Natural killer cell (primary cell): ENCODE measurements at regions not wholly inside any gene's neighbourhood (a gene's known extent, or its start where the extent isn't known, plus 50 kb on each side); places are given as distances from the start of the nearest gene placed in this dataset.

ENCODE experiments used
- ATAC-seq, 3 donors: fragments of 150-1000 bp in 2 of 3; fragments of 200-7000 bp in 1 of 3; cut with Tn5 transposase; 1 replicate in 1 of 3; 2 replicates in 2 of 3; pipeline ENCODE4 v1.10.0; 2021; ENCODE audit warnings: mild to moderate bottlenecking in 2 of 3, moderate library complexity in 2 of 3
- DNase-seq, 2 donors: peaks; one replicate each; pipeline versions ENCODE4 v3.0.0 to v3.0.0-alpha.2; 2013 to 2021; ENCODE audit warnings: mixed read lengths in 1 of 2
- H3K27ac ChIP-seq: one replicate; pipeline ENCODE4 v1.5.1; 2013; ENCODE audit warnings: mild to moderate bottlenecking, low read length
- H3K27me3 ChIP-seq: one replicate; pipeline ENCODE4 v1.6.1; 2013; ENCODE audit warnings: low read length; ENCODE audit not compliant: control insufficient read depth, insufficient read depth
- H3K36me3 ChIP-seq: one replicate; pipeline ENCODE4 v1.6.1; 2013; ENCODE audit warnings: low read length; ENCODE audit not compliant: control insufficient read depth, insufficient read depth
- H3K4me1 ChIP-seq: one replicate; pipeline ENCODE4 v1.6.1; 2013; ENCODE audit warnings: low read length; ENCODE audit not compliant: control insufficient read depth, insufficient read depth
- H3K4me3 ChIP-seq: one replicate; pipeline ENCODE4 v1.5.1; 2013; ENCODE audit warnings: low read length
- H3K9me3 ChIP-seq: one replicate; pipeline ENCODE4 v1.6.1; 2013; ENCODE audit warnings: low read length; ENCODE audit not compliant: control insufficient read depth, insufficient read depth
- H3K27ac Mint-ChIP-seq, 2 donors: one replicate each; pipeline ENCODE4 v1.8.0; 2022; ENCODE audit warnings: mild to moderate bottlenecking in 2 of 2, mixed read lengths in 2 of 2, moderate library complexity in 1 of 2
- H3K27me3 Mint-ChIP-seq, 2 donors: one replicate each; pipeline ENCODE4 v1.8.0; 2022; ENCODE audit warnings: low read depth in 2 of 2, mixed read lengths in 2 of 2
- H3K36me3 Mint-ChIP-seq: one replicate; pipeline ENCODE4 v1.8.0; 2022; ENCODE audit warnings: mixed read lengths
- H3K4me1 Mint-ChIP-seq, 2 donors: one replicate each; pipeline ENCODE4 v1.8.0; 2022; ENCODE audit warnings: mixed read lengths in 2 of 2
- H3K4me3 Mint-ChIP-seq: one replicate; pipeline ENCODE4 v1.8.0; 2022; ENCODE audit warnings: mild to moderate bottlenecking, moderate library complexity, mixed read lengths
- H3K9me3 Mint-ChIP-seq, 2 donors: one replicate each; pipeline ENCODE4 v1.8.0; 2022; ENCODE audit warnings: mixed read lengths in 2 of 2
- CTCF ChIP-seq: fragments of 200-600 bp; IDR thresholded peaks from one replicate; pipeline ENCODE4 v1.8.0; 2022; ENCODE audit warnings: antibody characterized with exemption
- WGBS: methylation state at CpG from one replicate; pipeline ENCODE4 v1.1.7; 2013; ENCODE audit warnings: missing lambda C conversion rate; ENCODE audit not compliant: insufficient coverage; 5-methylcytosine and 5-hydroxymethylcytosine counted together
- intact Hi-C: fragments of 100-400 bp; cut with micrococcal nuclease; formaldehyde crosslinking; loops from one replicate; pipeline ENCODE4 v1.14.2; 2022

GRCh38 chrX:137227151-137227550 is 193.4 kb upstream of the GPR101 start:
- no peaks in the 10 kb centered on the region for H3K9me3 ChIP-seq
- H3K27me3 Mint-ChIP-seq: peaks cover 0 to 16% of the 10 kb centered on the region in 2 donors
- DNase-seq (no peak), ATAC-seq (no peak)
- H3K27me3 ChIP-seq: no peaks in the 10 kb centered on the region
- no peaks in the 10 kb centered on the region for H3K36me3 Mint-ChIP-seq
- intact Hi-C loops: no loop called here
- no peaks in the 10 kb centered on the region for H3K4me1 Mint-ChIP-seq
- H3K27ac ChIP-seq: no peak overlapping the region
- TF ChIP-seq CTCF: no peak
- no peaks in the 10 kb centered on the region for H3K4me1 ChIP-seq
- 81% methylated on average over 2 of the region's 2 CpGs for WGBS
- no peak overlapping the region for H3K27ac Mint-ChIP-seq
- no peak overlapping the region for H3K4me3 ChIP-seq
- no peaks in the 10 kb centered on the region for H3K36me3 ChIP-seq
- H3K4me3 Mint-ChIP-seq: no peak overlapping the region
- no peaks in the 10 kb centered on the region for H3K9me3 Mint-ChIP-seq

GRCh38 chrX:137215467-137215866 is 181.7 kb upstream of the GPR101 start:
- H3K4me1 Mint-ChIP-seq: no peaks in the 10 kb centered on the region
- Histone ChIP-seq H3K36me3 (no peaks in the 10 kb centered on the region), H3K27me3 (no peaks in the 10 kb centered on the region), H3K27ac (no peak overlapping the region), H3K4me3 (no peak overlapping the region), H3K9me3 (no peaks in the 10 kb centered on the region), H3K4me1 (no peaks in the 10 kb centered on the region)
- no peak for ATAC-seq
- DNase-seq: no peak
- no peak overlapping the region for H3K27ac Mint-ChIP-seq
- TF ChIP-seq CTCF: no peak
- no peaks in the 10 kb centered on the region for H3K9me3 Mint-ChIP-seq
- peaks cover 0 to 53% of the 10 kb centered on the region in 2 donors for H3K27me3 Mint-ChIP-seq
- no peaks in the 10 kb centered on the region for H3K36me3 Mint-ChIP-seq
- intact Hi-C loops: no loop called here
- no CpG with 5 or more reads among the region's 1 CpG for WGBS
- no peak overlapping the region for H3K4me3 Mint-ChIP-seq

- ATAC-seq (no peak), DNase-seq (no peak)
- no peak for TF ChIP-seq CTCF
- no peaks in the 10 kb centered on the region for H3K36me3 Mint-ChIP-seq
- peaks cover 0 to 41% of the 10 kb centered on the region in 2 donors for H3K27me3 Mint-ChIP-seq
- Histone ChIP-seq H3K27me3 (no peaks in the 10 kb centered on the region), H3K4me1 (no peaks in the 10 kb centered on the region), H3K4me3 (no peak overlapping the region), H3K9me3 (no peaks in the 10 kb centered on the region), H3K36me3 (no peaks in the 10 kb centered on the region), H3K27ac (no peak overlapping the region)
- no peak overlapping the region for H3K4me3 Mint-ChIP-seq
- H3K27ac Mint-ChIP-seq: no peak overlapping the region
- no peaks in the 10 kb centered on the region for H3K4me1 Mint-ChIP-seq
- no CpG with 5 or more reads among the region's 4 CpGs for WGBS
- intact Hi-C loops: no loop called here
- no peaks in the 10 kb centered on the region for H3K9me3 Mint-ChIP-seq
Observed at GRCh38 chrX:137212078-137212632, 178.4 kb upstream of the GPR101 start.

- Mint-ChIP-seq H3K9me3 (no peaks in the 10 kb centered on the region), H3K4me1 (no peaks in the 10 kb centered on the region), H3K4me3 (no peak overlapping the region), H3K36me3 (no peaks in the 10 kb centered on the region), H3K27me3 (peaks cover 3 to 25% of the 10 kb centered on the region in 2 donors), H3K27ac (no peak overlapping the region)
- intact Hi-C loops: no loop called here
- 83% methylated on average over 2 of the region's 4 CpGs for WGBS
- ATAC-seq (no peak), DNase-seq (no peak)
- Histone ChIP-seq H3K36me3 (no peaks in the 10 kb centered on the region), H3K4me3 (no peak overlapping the region), H3K27ac (no peak overlapping the region), H3K4me1 (no peaks in the 10 kb centered on the region), H3K9me3 (no peaks in the 10 kb centered on the region), H3K27me3 (no peaks in the 10 kb centered on the region)
- TF ChIP-seq CTCF: no peak
Observed at GRCh38 chrX:137198040-137198439, 164.2 kb upstream of the GPR101 start.
